ENCODE measurements at regions not wholly inside any gene's neighbourhood (a gene's known extent, or its start where the extent isn't known, plus 50 kb on each side); places are given as distances from the start of the nearest gene placed in this dataset.
"Not testable (repeated sequence)": the region's sequence is repeated elsewhere in the genome, so short reads cannot be mapped to it uniquely, and the experiment has no call there.

- no peak overlapping the region for H2AFZ ChIP-seq (ENCODE audit: low read depth, low read length)
- no peak overlapping the region for H3K9ac ChIP-seq (replicated peaks; ENCODE audit: extremely low read depth, insufficient read depth, low read length)
- no peak overlapping the region for H3K4me3 ChIP-seq (replicated peaks in 1 of 3; ENCODE audit: insufficient read depth in 1 of 3, low read depth in 1 of 3, low read length in 3 of 3)
- dilution Hi-C loops (cut with MboI; ENCODE audit: extremely low pct_ligation_motif_present, low sequenced_read_pairs), result no loop called here
- H3K79me2 ChIP-seq (ENCODE audit: control insufficient read depth, insufficient read depth, low read length), result no peaks in the 10 kb centered on the region
- H3K9me3 ChIP-seq (replicated peaks; ENCODE audit: control insufficient read depth, insufficient read depth, low read length), result no peaks in the 10 kb centered on the region
- ChIA-PET POLR2A (no interaction called here), CTCF (interaction anchor here (0.7 to 1.0 kb wide), 2 partner anchors 11 to 79 kb away, joined by 3 read pairs; no protein-coding TSS in a partner anchor)
- DNase-seq (ENCODE audit: low read depth, low spot score) (no peak), FAIRE-seq (no peak)
- no peak overlapping the region for H3K27ac ChIP-seq (ENCODE audit: insufficient read depth, low read depth, low read length)
- H3K36me3 ChIP-seq (ENCODE audit: control insufficient read depth in 2 of 2, extremely low read depth in 1 of 2, insufficient read depth in 2 of 2, low read length in 2 of 2), result no peaks in the 10 kb centered on the region
- H3K27me3 ChIP-seq (ENCODE audit: control insufficient read depth in 2 of 2, insufficient read depth in 2 of 2, low read length in 2 of 2), result no peaks in the 10 kb centered on the region
- H4K20me1 ChIP-seq (replicated peaks; ENCODE audit: control insufficient read depth, extremely low read depth, insufficient read depth, low read length), result no peaks in the 10 kb centered on the region
- no peaks in the 10 kb centered on the region for H3K9me1 ChIP-seq (replicated peaks; ENCODE audit: control insufficient read depth, extremely low read depth, insufficient read depth, low read length)
- TF ChIP-seq CTCF (IDR thresholded peaks at IDR 0.05; ENCODE audit: extremely low read depth in 1 of 2, insufficient read depth in 1 of 2, low read depth in 1 of 2, low read length in 2 of 2), result no peak
- no peak for TF ChIP-seq MYC (IDR thresholded peaks at IDR 0.05; ENCODE audit: low read depth, low read length)
- TF ChIP-seq POLR2A (IDR thresholded peaks at IDR 0.05; ENCODE audit: low read depth, low read length), result no peak
- no peak for TF ChIP-seq JUN (IDR thresholded peaks at IDR 0.05; ENCODE audit: borderline replicate concordance, insufficient read depth, insufficient read length, low read depth)
- TF ChIP-seq GATA2 (IDR thresholded peaks at IDR 0.05; ENCODE audit: insufficient read depth, insufficient read length, low read depth, low read length), result no peak
- TF ChIP-seq MAX (IDR thresholded peaks at IDR 0.05; ENCODE audit: insufficient read depth, insufficient read length), result no peak
- TF ChIP-seq EZH2 (IDR thresholded peaks at IDR 0.05; ENCODE audit: borderline replicate concordance, low read depth, low read length, severe bottlenecking), result no peak
- no peak for TF ChIP-seq FOS (IDR thresholded peaks at IDR 0.05; ENCODE audit: borderline replicate concordance, insufficient read depth, low read length)
- no peak for TF ChIP-seq POLR2AphosphoS5 (IDR thresholded peaks at IDR 0.05; ENCODE audit: insufficient read depth, low read depth, low read length)
- H3K4me1 ChIP-seq (ENCODE audit: control insufficient read depth, extremely low read depth, insufficient read depth, low read length), result no peaks in the 10 kb centered on the region
- BruUV-seq (replicated peaks), result no TSS peak
- intact Hi-C loops (cut with micrococcal nuclease), result no loop called here
- no peak overlapping the region for H3K4me2 ChIP-seq (ENCODE audit: insufficient read depth, low read length)
Measured at GRCh38 chr10:36412942-36413341, 712.5 kb upstream of the ANKRD30A start.

GRCh38 chr10:36400238-36400637, 725.2 kb upstream of the ANKRD30A start:
- H3K27ac ChIP-seq (ENCODE audit: insufficient read depth, low read depth, low read length); CTCF ChIA-PET; H3K36me3 ChIP-seq (ENCODE audit: control insufficient read depth in 2 of 2, extremely low read depth in 1 of 2, insufficient read depth in 2 of 2, low read length in 2 of 2); DNase-seq (ENCODE audit: low read depth, low spot score); H3K9me3 ChIP-seq (replicated peaks; ENCODE audit: control insufficient read depth, insufficient read depth, low read length); H3K27me3 ChIP-seq (ENCODE audit: control insufficient read depth in 2 of 2, insufficient read depth in 2 of 2, low read length in 2 of 2); H2AFZ ChIP-seq (ENCODE audit: low read depth, low read length); intact Hi-C loops (cut with micrococcal nuclease); BruUV-seq (replicated peaks); H3K4me1 ChIP-seq (ENCODE audit: control insufficient read depth, extremely low read depth, insufficient read depth, low read length); FAIRE-seq; H3K9ac ChIP-seq (replicated peaks; ENCODE audit: extremely low read depth, insufficient read depth, low read length); dilution Hi-C loops (cut with MboI; ENCODE audit: extremely low pct_ligation_motif_present, low sequenced_read_pairs); POLR2A ChIA-PET; H4K20me1 ChIP-seq (replicated peaks; ENCODE audit: control insufficient read depth, extremely low read depth, insufficient read depth, low read length); H3K9me1 ChIP-seq (replicated peaks; ENCODE audit: control insufficient read depth, extremely low read depth, insufficient read depth, low read length); H3K79me2 ChIP-seq (ENCODE audit: control insufficient read depth, insufficient read depth, low read length); H3K4me2 ChIP-seq (ENCODE audit: insufficient read depth, low read length); H3K4me3 ChIP-seq (replicated peaks in 1 of 3; ENCODE audit: insufficient read depth in 1 of 3, low read depth in 1 of 3, low read length in 3 of 3): not testable (repeated sequence)

Measured in endothelial cell of umbilical vein (primary cell).